Endothelial cell of umbilical vein (primary cell): ENCODE measurements at regions not wholly inside any gene's neighbourhood (a gene's known extent, or its start where the extent isn't known, plus 50 kb on each side); places are given as distances from the start of the nearest gene placed in this dataset.

Experiments
- BruUV-seq: library from RNA; stranded (reverse); fragments of 400-500 nt; replicated peaks from 2 replicates; lab custom pipeline; 2021; lab: Mats Ljungman, UMichigan
- CTCF ChIA-PET: fragments of 300-600, 350-600 bp; sonication (Branson Sonifier 250); formaldehyde crosslinking; loops from one replicate; lab custom pipeline; 2021; ENCODE audit warnings: antibody characterized with exemption, inconsistent platforms; lab: Charles Lee
- POLR2A ChIA-PET: fragments of 300-600, 350-600 bp; sonication (Branson Sonifier 250); formaldehyde crosslinking; loops from one replicate; lab custom pipeline; 2021; ENCODE audit warnings: antibody characterized with exemption, inconsistent platforms; lab: Charles Lee
- DNase-seq: peaks from one replicate; pipeline ENCODE4 v3.0.0-alpha.2; 2011; ENCODE audit warnings: low read depth, low spot score
- FAIRE-seq: peaks from 2 replicates; lab custom pipeline; 2011; peaks lifted over from hg19 to GRCh38; lab: Jason Lieb, UNC
- H2AFZ ChIP-seq: 2 replicates; pipeline ENCODE4 v1.6.0; 2012; ENCODE audit warnings: low read depth, low read length, control low read depth, inconsistent platforms
- H3K27ac ChIP-seq: 2 replicates; pipeline ENCODE4 v1.5.1; 2011; ENCODE audit warnings: low read depth, mild to moderate bottlenecking, control low read depth, low read length, moderate library complexity; ENCODE audit not compliant: insufficient read depth
- H3K27me3 ChIP-seq, 2 experiments: 2 replicates each; pipeline versions ENCODE4 v1.6.0 to v1.6.1; 2011; ENCODE audit warnings: low read length in 2 of 2, mixed read lengths in 1 of 2; ENCODE audit not compliant: control insufficient read depth in 2 of 2, insufficient read depth in 2 of 2
- H3K36me3 ChIP-seq, 2 experiments: 2 replicates in 1 of 2; 3 replicates in 1 of 2; pipeline ENCODE4 v1.5.1; 2011; ENCODE audit warnings: low read length in 2 of 2, mild to moderate bottlenecking in 1 of 2, moderate library complexity in 1 of 2; ENCODE audit not compliant: control insufficient read depth in 2 of 2, insufficient read depth in 2 of 2; ENCODE audit errors: extremely low read depth in 1 of 2
- H3K4me1 ChIP-seq: 3 replicates; pipeline ENCODE4 v1.5.1; 2011; ENCODE audit warnings: mild to moderate bottlenecking, low read length; ENCODE audit not compliant: control insufficient read depth, insufficient read depth; ENCODE audit errors: extremely low read depth
- H3K4me2 ChIP-seq: 2 replicates; pipeline ENCODE4 v1.6.1; 2011; ENCODE audit warnings: low read length, control low read depth, mixed read lengths; ENCODE audit not compliant: insufficient read depth
- H3K4me3 ChIP-seq, 3 experiments: fragments of 200-600 bp in 1 of 3; sonication (generic), shearing (Covaris generic) in 1 of 3; replicated peaks in 1 of 3; 2 replicates each; pipeline ENCODE4 v1.5.1; 2011 to 2016; ENCODE audit warnings: control low read depth in 3 of 3, low read length in 3 of 3, mild to moderate bottlenecking in 2 of 3, inconsistent platforms in 1 of 3, low read depth in 1 of 3, moderate library complexity in 1 of 3; ENCODE audit not compliant: insufficient read depth in 1 of 3
- H3K79me2 ChIP-seq: 2 replicates; pipeline ENCODE4 v1.6.0; 2012; ENCODE audit warnings: low read length, inconsistent platforms; ENCODE audit not compliant: control insufficient read depth, insufficient read depth
- H3K9ac ChIP-seq: replicated peaks from 2 replicates; pipeline ENCODE3; 2011; ENCODE audit warnings: low read length, control low read depth; ENCODE audit not compliant: insufficient read depth; ENCODE audit errors: extremely low read depth
- H3K9me1 ChIP-seq: replicated peaks from 3 replicates; pipeline ENCODE4 v1.6.0; 2011; ENCODE audit warnings: mild to moderate bottlenecking, low read length; ENCODE audit not compliant: control insufficient read depth, insufficient read depth; ENCODE audit errors: extremely low read depth
- H3K9me3 ChIP-seq: replicated peaks from 2 replicates; pipeline ENCODE4 v1.5.1; 2012; ENCODE audit warnings: low read length, inconsistent platforms; ENCODE audit not compliant: control insufficient read depth, insufficient read depth
- H4K20me1 ChIP-seq: replicated peaks from 2 replicates; pipeline ENCODE3; 2011; ENCODE audit warnings: mild to moderate bottlenecking, low read length; ENCODE audit not compliant: control insufficient read depth, insufficient read depth; ENCODE audit errors: extremely low read depth
- EZH2 ChIP-seq: IDR thresholded peaks from 2 replicates; pipeline ENCODE4 v1.6.1; 2012; ENCODE audit warnings: borderline replicate concordance, low read depth, mild to moderate bottlenecking, moderate library complexity, low read length, inconsistent platforms; ENCODE audit not compliant: severe bottlenecking
- FOS ChIP-seq: IDR thresholded peaks from 2 replicates; pipeline ENCODE4 v1.6.1; 2011; ENCODE audit warnings: mild to moderate bottlenecking, low read length, moderate library complexity, borderline replicate concordance; ENCODE audit not compliant: insufficient read depth
- GATA2 ChIP-seq: IDR thresholded peaks from 2 replicates; pipeline ENCODE4 v1.7.0; 2011; ENCODE audit warnings: low read depth, mild to moderate bottlenecking, moderate library complexity, mixed read lengths, low read length; ENCODE audit not compliant: insufficient read length, insufficient read depth
- JUN ChIP-seq: IDR thresholded peaks from 2 replicates; pipeline ENCODE4 v1.6.1; 2011; ENCODE audit warnings: borderline replicate concordance, low read depth; ENCODE audit not compliant: insufficient read length, insufficient read depth
- MYC ChIP-seq: IDR thresholded peaks from one replicate; pipeline ENCODE4 v1.6.1; 2011; ENCODE audit warnings: mild to moderate bottlenecking, low read depth, low read length
- POLR2A ChIP-seq: IDR thresholded peaks from 2 replicates; pipeline ENCODE4 v1.6.1; 2012; ENCODE audit warnings: low read depth, mild to moderate bottlenecking, control low read depth, low read length
- POLR2AphosphoS5 ChIP-seq: IDR thresholded peaks from 2 replicates; pipeline ENCODE4 v1.6.1; 2012; ENCODE audit warnings: low read depth, mild to moderate bottlenecking, control low read depth, low read length, moderate library complexity; ENCODE audit not compliant: insufficient read depth
- dilution Hi-C: fragments of 300-500 bp; cut with MboI; formaldehyde crosslinking; loops from one replicate; pipeline ENCODE4 v1.15.0; 2019; ENCODE audit warnings: low sequenced_read_pairs; ENCODE audit not compliant: extremely low pct_ligation_motif_present
- intact Hi-C: fragments of 100-400 bp; cut with micrococcal nuclease; formaldehyde crosslinking; loops from one replicate; pipeline ENCODE4 v1.10.0; 2022
- TF ChIP-seq, protein P1 (sequence below), 2 donors: IDR thresholded peaks; 1 replicate in 1 of 2; 2 replicates in 1 of 2; pipeline ENCODE4 v1.5.1; 2011; ENCODE audit warnings: low read length in 2 of 2, mild to moderate bottlenecking in 2 of 2, moderate library complexity in 2 of 2, control low read depth in 1 of 2, inconsistent platforms in 1 of 2, low read depth in 1 of 2; ENCODE audit not compliant: insufficient read depth in 1 of 2; ENCODE audit errors: extremely low read depth in 1 of 2
- TF ChIP-seq, protein P2 (sequence below): IDR thresholded peaks from 2 replicates; pipeline ENCODE4 v1.6.1; 2011; ENCODE audit not compliant: insufficient read depth, insufficient read length

DNA sequence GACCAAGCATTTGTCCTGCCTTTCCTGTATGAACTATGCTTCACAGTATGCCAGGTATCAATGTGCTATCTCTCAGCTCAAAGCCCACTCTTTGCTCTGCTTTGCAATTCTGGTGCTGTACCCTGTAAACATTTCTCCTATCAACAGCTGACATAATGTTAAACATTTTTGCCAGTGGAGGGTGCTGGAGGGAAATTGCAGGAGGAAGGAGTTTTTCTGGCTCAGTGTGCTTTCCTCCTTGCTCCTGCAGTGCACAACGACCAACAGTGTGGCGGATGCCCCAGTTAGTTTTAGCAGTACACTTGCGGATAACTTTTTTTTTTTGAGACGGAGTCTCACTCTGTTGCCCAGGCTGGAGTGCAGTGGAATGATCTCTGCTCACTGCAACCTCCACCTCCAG, 67.1 kb upstream of the PTGFRN start:
- dilution Hi-C loops: no loop called here
- Histone ChIP-seq H3K9me1 (no peaks in the 10 kb centered on the region), H3K4me1 (peaks cover 2% of the 10 kb centered on the region), H3K4me2 (no peak overlapping the region), H3K79me2 (no peaks in the 10 kb centered on the region), H2AFZ (no peak overlapping the region), H4K20me1 (no peaks in the 10 kb centered on the region), H3K27me3 (no peaks in the 10 kb centered on the region), H3K36me3 (no peaks in the 10 kb centered on the region), H3K27ac (no peak overlapping the region), H3K9me3 (no peaks in the 10 kb centered on the region), H3K9ac (no peak overlapping the region), H3K4me3 (no peak overlapping the region)
- TF ChIP-seq MYC: no peak
- no peak for TF ChIP-seq POLR2AphosphoS5
- no peak for TF ChIP-seq POLR2A
- TF ChIP-seq EZH2: no peak
- TF ChIP-seq FOS: no peak
- BruUV-seq: no TSS peak
- POLR2A ChIA-PET: no interaction called here
- CTCF ChIA-PET: interaction anchor here (0.7 to 2.9 kb wide), 8 partner anchors 11 to 247 kb away, joined by 3 to 12 read pairs (median 6); no protein-coding TSS in a partner anchor
- DNase-seq: peak; percentile 20
- intact Hi-C loops: loop anchor here (1.0 kb wide), 1 partner anchor 213 kb away; no protein-coding TSS in a partner anchor
- no peak for FAIRE-seq

DNA sequence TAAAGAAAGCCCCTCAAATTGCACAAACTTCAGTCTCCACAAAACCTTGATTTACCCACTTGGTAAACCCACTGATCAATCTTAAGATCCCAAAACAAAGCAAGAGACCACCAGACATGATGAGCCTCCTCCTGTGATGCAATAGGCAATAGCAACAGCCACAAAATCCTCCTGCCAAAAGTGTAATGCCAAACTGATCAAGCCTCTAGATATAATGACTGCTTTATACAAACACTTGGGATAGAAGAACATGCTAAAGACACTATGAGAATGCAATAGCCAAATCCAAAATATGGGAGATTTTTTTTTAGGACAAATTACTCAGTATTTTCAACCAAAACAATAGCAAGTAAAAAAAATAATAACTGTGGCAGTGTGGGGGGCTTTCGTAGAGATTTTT, 64.9 kb upstream of the PTGFRN start:
- no TSS peak for BruUV-seq
- Histone ChIP-seq H3K9me3 (no peaks in the 10 kb centered on the region), H3K4me1 (peaks cover 10% of the 10 kb centered on the region), H3K27ac (no peak overlapping the region), H3K4me3 (no peak overlapping the region), H3K36me3 (no peaks in the 10 kb centered on the region), H4K20me1 (no peaks in the 10 kb centered on the region), H3K27me3 (no peaks in the 10 kb centered on the region), H3K9ac (no peak overlapping the region), H3K9me1 (no peaks in the 10 kb centered on the region), H3K4me2 (no peak overlapping the region), H2AFZ (no peak overlapping the region), H3K79me2 (no peaks in the 10 kb centered on the region)
- no peak for DNase-seq
- dilution Hi-C loops: no loop called here
- intact Hi-C loops: no loop called here
- ChIA-PET CTCF (no interaction called here), POLR2A (no interaction called here)
- TF ChIP-seq, protein P1, sequence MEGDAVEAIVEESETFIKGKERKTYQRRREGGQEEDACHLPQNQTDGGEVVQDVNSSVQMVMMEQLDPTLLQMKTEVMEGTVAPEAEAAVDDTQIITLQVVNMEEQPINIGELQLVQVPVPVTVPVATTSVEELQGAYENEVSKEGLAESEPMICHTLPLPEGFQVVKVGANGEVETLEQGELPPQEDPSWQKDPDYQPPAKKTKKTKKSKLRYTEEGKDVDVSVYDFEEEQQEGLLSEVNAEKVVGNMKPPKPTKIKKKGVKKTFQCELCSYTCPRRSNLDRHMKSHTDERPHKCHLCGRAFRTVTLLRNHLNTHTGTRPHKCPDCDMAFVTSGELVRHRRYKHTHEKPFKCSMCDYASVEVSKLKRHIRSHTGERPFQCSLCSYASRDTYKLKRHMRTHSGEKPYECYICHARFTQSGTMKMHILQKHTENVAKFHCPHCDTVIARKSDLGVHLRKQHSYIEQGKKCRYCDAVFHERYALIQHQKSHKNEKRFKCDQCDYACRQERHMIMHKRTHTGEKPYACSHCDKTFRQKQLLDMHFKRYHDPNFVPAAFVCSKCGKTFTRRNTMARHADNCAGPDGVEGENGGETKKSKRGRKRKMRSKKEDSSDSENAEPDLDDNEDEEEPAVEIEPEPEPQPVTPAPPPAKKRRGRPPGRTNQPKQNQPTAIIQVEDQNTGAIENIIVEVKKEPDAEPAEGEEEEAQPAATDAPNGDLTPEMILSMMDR (IDR thresholded peaks at IDR 0.05; ENCODE audit: extremely low read depth in 1 of 2, insufficient read depth in 1 of 2, low read depth in 1 of 2, low read length in 2 of 2): no peak
- TF ChIP-seq POLR2AphosphoS5 (no peak), FOS (no peak), EZH2 (no peak), JUN (no peak), GATA2 (no peak), MYC (no peak), POLR2A (no peak)
- TF ChIP-seq, protein P2, sequence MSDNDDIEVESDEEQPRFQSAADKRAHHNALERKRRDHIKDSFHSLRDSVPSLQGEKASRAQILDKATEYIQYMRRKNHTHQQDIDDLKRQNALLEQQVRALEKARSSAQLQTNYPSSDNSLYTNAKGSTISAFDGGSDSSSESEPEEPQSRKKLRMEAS: no peak
- FAIRE-seq: no peak
